Limb (tissue), 2 donors: ENCODE measurements at regions not wholly inside any gene's neighbourhood (a gene's known extent, or its start where the extent isn't known, plus 50 kb on each side); places are given as distances from the start of the nearest gene placed in this dataset.

ENCODE experiments used
- DNase-seq, 2 donors: peaks; one replicate each; pipeline ENCODE4 v3.0.0-alpha.2; 2016; ENCODE audit errors: extremely low spot score in 2 of 2

DNA sequence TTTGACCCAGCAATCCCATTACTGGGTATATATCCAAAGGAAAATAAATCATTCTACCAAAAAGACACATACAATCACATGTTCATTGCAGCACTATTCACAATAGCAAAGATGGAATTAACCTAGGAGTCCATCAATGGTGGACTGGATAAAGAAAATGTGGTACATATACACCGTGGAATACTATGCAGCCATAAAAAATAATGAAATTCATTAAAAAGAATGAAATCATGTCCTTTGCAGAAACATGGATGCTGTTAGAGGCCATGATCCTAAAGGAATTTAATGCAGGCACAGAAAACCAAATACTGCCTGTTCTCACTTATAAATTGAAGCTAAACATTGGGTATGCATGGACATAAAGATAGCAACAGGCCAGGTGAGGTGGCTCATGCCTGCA, 61.9 kb upstream of the BMP6 start:
- DNase-seq = no peak

GRCh38 chr6:7668936-7669335, 57.0 kb upstream of the BMP6 start:
- no peak for DNase-seq

- no peak for DNase-seq
These were observed 56.2 kb upstream of the BMP6 start for GRCh38 chr6:7669742-7670141.

DNA sequence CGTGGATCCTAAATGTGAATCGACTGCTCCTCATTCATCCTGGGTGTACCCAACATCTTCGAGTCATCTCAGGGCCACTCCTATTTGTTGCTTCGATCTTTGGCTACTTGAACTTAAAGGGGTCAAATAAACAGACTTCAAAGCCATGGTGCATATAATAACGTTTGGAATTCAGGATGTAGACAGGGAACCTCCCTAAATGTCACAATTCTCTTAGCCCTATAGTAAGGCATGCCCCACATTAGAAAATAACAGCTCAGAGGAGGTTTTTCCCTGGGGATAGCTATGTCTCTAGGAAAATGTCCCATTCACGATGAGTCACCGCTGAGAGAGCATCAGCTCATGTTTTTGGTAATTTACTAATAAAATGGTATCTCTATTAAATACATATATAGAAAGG, 54.8 kb upstream of the BMP6 start:
- no peak for DNase-seq

- DNase-seq = peak in 1 of 2 donors; percentile 24
These were observed 54.3 kb upstream of the BMP6 start for GRCh38 chr6:7671581-7671980.

DNA sequence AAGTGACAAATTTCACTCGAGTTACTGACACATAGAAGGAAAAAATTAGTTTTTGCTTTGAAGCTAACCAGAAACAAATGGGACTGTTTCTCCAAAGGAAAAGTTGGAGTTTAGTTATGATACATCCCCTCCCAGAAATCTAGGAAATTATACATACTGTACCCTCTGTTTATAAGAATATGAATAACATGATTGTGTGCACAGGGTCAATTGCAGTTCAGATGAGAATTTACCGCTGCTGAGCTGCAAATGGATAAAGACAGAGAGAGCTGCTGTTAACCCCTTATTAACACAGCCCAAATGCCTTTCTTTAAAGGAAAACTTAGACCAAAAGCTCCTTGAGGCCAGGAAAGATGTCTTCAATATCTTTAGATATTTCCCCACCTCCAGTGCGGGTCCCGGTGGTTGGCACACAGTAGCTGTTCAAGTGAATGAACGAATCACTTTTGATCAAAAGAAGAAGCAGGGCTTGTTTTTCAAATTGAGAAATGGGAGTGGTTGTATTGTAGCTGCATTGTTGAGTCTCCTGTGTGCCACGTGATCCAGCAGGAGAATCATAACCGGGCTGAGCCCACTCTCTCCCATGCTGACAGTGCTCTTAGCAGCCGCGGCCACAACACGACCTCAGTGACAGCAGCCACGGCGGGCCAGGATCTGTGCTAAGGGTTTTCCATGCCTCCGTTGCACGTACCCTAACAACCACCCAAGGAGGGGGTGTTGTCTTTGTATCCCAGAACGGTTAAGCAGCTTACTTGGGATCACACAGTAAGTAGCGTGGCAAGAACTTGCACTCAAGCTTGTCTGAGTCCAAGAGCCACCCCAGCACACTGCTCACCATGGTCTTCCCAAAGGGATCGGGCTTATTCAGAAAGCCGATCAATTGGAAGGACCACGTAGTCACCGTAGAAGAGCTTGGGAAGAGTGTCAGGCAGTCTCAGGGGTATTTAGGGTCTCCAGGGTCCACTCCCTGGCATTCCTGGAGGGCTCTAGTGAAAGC, 53.5 kb upstream of the BMP6 start:
- peak in 1 of 2 donors; percentile 24 for DNase-seq

DNA sequence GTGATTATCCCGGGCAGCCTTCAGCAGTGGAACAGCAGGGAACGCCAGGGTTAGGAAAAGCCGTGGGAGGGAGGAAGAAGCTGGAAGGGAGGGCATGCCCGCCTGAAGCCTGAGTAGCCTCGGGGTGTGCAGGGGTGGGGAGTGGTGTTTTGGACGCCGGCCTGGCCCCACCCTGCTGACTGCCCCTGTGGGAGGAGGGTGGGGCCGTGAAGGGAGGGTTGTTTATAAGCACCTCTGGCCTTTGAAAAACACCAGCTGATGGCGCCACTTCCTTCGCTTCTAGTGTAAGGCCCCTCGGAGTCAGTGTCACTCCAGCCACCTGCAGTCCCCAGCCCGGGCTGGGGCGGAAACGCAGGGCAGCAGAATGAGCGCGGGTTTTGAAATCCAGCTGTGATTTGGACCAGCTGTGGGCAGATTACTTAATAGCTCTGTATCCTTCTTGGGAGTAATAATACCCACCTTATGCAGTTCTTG, 52.8 kb upstream of the BMP6 start:
- DNase-seq = peak; percentile 20 to 53

DNA sequence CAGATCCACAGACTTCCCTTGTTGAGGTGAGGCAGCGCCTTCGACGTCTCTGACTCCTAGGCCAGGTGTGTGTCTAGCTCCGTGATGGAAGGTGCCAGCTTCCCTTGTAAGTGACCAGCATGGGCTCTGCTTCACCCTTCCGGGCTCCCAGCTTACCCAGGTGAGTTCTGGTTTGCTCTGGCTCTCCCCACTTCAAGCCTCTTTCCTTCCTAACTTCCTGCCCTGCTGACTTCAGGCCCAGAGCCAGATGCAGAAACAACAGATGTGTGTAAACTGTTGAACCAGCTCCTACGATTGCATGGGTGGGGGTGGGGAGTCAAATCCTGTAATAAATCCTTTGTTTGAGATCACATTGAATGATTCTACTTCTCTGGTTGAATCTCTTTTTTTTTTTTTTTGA, 51.6 kb upstream of the BMP6 start:
- no peak for DNase-seq

DNA sequence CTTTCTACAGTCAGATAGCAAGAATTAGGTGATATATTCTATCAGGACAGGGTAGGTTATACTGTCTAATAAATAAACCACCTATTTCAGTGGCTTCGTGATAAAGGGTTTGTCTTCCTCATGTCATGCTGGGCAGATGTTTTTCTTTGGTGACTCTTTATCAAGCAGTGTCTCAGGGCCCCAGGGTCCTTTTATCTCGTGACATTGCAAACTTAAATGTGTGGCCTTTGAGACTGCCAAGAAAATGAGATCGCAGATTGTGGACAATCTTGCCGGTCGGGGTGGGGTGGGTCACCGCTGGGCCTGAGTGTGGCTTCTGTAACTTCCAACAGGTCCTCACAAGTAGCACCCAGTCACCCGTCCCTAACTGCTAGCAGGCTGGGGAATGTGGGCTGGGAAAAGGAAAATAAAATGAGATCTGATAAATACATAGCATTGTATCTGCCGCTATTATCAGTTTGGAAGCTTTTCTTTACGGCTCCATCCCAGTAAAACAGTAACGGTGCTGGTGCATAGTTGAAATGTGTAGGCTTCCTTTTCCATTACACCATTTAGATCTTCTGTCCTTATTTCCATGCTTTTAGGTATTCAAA, 50.5 kb upstream of the BMP6 start:
- no peak for DNase-seq
